Midbrain (tissue), 1 donor: ENCODE measurements at regions not wholly inside any gene's neighbourhood (a gene's known extent, or its start where the extent isn't known, plus 50 kb on each side); places are given as distances from the start of the nearest gene placed in this dataset.
"Not testable (repeated sequence)": the region's sequence is repeated elsewhere in the genome, so short reads cannot be mapped to it uniquely, and the experiment has no call there.

ENCODE experiments used
- DNase-seq: peaks from one replicate; lab custom pipeline; 2025; lab: John Stamatoyannopoulos, UW

DNA sequence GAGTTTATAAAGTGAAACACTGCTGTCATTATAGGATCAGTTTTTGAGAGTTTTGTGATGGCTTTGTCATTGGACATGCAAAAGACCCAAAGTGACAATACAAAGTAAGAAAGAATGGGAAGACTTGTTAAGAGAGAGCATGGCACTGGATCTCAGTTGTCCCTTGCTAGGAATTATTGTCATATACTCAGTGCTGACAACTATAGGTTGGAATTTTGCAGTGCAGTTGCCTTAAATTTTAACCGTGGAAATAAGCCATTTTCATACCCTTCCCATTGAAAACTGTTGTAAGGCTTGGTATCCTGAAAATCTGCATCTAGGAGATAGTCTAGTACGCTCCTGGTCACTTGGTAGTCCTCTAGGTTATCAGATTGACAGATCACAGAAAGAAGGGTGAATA lies 1156.7 kb downstream of the GATA3 start:
- DNase-seq: no peak

GRCh38 chr10:9214618-9215017 lies 1160.1 kb downstream of the GATA3 start:
- no peak for DNase-seq

GRCh38 chr10:9215121-9215520 lies 1160.6 kb downstream of the GATA3 start:
- no peak for DNase-seq

GRCh38 chr10:9219860-9220259 lies 1165.4 kb downstream of the GATA3 start:
- DNase-seq: no peak

DNA sequence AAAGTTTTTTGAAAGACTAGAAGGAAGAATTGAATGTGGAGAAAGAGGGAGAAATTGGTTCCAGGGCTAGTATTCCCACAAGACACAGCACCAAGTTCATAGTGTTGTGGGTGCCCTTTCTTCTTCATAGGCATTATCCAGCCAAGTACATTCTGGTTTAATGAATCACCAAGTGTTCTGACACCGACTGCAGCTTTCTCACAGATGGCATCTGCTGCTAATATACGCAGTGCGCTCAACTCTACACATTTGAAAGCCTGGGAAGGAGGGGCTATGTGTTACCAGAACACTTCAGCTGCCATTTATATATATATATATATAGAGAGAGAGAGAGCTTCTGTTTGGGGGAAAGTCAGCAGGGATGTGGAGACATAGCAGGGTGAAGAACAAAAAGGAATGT lies 1168.4 kb downstream of the GATA3 start:
- no peak for DNase-seq

- no peak for DNase-seq
Measured at GRCh38 chr10:9227679-9228365, 1173.3 kb downstream of the GATA3 start.

DNA sequence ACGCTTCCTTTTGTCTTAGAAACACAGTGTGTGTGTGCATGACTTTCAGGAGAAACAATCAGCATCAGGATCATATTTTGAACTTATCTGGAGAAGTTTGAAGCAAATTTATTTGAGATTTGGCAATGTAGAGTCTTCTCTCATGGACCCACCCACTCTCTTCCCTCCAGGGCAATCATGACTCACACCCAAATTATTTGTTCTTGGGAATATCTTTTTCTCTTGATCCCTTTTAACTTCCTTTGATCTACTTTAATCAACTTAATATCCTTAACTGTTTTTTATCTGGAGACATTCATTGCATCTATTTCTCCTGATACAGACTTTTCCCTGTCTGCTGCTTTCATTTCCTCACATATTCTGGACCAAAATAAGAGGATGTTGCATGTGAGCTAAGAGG lies 1174.3 kb downstream of the GATA3 start:
- no peak for DNase-seq

- no peak for DNase-seq
Measured at GRCh38 chr10:9229702-9230244, 1175.3 kb downstream of the GATA3 start.

DNA sequence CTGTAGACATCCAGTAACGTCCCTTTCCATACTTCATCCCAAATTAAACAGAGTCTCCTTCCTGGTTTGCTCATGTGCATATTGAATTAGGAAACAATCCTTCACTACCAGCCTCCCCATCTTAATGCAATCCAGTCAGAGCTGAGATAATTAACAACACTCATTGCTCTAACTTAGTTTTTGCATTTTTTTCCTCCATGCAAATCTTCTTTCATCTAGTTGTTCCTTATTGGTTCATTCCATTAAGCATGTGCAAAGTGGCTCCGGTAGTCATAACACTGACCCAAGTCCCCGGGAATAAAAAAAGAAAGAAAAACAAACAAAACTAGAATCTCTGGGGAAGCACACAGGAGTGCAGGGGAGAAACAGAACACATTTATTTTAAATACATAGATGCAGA lies 1176.1 kb downstream of the GATA3 start:
- DNase-seq: no peak

GRCh38 chr10:9234191-9234590 lies 1179.7 kb downstream of the GATA3 start:
- no peak for DNase-seq

GRCh38 chr10:9238041-9238440 lies 1183.6 kb downstream of the GATA3 start:
- DNase-seq: no peak

DNA sequence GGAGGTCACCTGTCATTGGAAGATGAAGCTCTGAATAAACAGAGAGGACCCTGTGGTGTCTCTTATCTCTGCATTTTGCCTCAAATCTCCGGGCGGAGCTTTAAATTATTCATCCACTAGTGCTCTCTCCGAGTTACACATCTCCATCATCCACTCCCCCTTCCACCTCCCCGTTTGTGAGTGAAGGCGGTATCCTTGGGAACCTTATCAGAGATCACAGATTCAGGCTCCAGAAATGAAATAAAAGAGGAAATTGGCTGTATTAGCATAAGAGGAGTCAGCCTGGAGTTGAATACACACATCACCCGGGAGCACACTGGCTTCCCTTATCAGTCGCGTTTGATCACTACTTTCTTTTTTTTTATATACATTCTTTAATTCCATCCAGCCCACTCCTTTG lies 1184.8 kb downstream of the GATA3 start:
- DNase-seq: no peak

- peak; percentile 33 for DNase-seq
Measured at GRCh38 chr10:9243941-9244411, 1189.5 kb downstream of the GATA3 start.

DNA sequence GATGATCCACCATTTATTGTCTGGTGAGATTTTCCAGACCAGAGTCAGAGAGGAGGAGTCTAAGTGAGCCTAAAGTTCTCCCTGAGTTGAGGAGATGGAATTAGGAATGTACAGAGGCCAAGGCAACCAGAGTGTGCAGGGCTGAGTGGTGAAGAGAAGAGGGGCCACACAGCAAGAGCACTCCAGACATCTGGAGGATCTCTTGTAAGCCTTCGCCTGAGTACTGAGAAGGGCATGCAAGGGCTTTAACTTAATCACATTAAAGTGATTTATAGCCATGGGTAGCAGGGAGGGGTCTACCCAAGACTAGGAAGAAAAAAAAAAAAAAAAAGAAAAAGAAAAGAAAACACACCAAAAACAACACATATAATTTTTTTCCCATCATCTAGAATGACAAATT lies 1190.4 kb downstream of the GATA3 start:
- DNase-seq: no peak

DNA sequence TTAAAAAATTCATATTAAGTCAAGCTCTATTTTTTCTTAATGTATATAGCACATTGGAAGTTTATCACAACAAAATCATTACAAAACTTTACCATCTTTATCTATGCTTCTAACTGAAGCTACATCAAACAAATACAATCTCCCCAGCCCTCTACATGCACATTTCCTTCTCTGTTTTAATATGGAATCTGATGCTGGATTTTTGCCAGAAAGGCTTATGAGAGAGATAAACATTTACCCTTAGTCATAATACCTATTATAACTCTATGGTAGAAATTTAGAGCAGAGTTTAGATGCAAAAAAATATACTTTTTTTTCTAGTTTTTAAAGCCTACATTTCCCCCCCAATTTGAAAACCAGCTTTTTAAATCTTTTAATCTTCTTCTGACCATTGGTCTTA lies 1198.6 kb downstream of the GATA3 start:
- DNase-seq: no peak

GRCh38 chr10:9254353-9254752 lies 1199.9 kb downstream of the GATA3 start:
- no peak for DNase-seq

DNA sequence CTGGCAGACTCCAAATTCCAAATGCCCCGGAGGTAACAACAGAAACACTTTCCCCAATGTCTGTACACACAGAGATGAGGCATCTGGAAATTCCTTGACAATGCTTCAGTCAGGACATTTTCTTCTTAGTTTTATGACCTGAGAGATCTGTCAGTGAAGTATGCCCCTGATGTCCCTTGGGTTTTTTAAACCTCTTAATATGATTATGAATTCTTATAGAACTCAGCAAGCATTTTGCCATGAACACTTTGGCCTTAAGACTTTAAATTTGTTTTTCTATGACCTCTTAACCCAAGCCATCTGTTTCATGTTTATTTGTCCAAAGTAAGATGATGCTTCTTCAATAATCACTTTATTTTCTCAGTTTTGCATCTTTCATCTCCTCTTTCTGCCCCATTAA lies 1206.2 kb downstream of the GATA3 start:
- DNase-seq: no peak

DNA sequence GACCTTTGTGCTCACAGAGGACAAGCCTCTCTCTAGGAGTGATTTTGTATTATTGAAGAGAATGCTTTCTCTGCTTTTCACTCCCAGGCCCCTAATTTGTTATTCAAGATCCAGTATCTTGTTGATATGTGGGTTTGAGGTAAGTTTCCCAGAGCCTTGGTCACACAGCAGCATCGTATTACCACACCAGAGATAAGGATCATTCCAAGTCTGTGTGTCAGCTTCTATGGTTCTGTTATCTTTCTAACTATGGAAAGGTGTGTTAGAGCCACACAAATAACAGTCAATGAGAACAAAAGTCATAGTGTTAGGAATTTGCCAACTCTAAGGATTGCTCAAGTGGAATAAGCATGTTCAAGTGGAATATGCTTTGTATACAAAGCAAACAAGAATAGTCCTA lies 1208.3 kb downstream of the GATA3 start:
- no peak for DNase-seq

DNA sequence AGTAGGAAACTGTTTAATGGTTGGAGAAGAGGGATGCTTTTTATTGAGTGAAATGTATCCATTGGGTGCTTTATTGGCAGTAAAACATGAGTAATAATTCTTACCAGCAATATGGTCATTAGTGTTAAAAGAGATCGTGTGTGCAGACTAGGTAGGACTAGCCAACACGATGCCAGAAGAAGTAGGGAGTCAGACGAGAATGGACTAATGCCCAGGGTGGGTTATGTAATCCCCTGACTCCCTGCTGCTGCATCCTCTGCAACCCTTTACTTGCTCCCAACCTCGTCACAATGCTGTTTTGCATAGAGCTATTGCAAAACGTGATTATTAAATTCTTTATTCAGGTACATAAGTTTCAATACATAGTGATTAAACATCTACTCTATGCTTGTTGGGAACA lies 1213.7 kb downstream of the GATA3 start:
- DNase-seq: no peak

- not testable (repeated sequence) for DNase-seq
Measured at GRCh38 chr10:9273126-9273833, 1218.8 kb downstream of the GATA3 start.

DNA sequence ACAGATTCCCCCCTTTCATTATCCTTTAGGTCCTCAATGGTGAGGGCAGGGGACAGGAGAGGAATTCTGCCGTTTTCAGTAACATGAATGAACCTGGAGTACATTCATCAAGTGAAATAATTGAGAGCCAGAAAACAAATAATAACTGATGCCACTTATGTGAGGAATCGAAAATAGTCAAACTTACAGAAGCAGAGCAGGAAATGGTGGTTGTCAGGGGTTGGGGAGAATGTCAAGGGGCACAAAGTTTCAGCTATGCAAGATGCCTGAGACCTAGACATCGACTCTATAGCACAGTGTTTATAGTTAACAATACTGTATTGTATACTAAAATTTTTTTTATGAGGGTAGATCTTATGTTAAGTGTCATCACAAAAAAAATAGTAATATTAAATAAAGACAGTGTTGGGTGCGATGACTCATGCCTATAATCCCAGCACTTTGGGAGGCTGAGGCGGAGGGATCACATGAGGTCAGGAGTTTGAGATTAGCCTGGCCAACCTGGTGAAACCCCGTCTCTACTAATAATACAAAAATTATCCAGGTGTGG lies 1219.8 kb downstream of the GATA3 start:
- DNase-seq: no peak

DNA sequence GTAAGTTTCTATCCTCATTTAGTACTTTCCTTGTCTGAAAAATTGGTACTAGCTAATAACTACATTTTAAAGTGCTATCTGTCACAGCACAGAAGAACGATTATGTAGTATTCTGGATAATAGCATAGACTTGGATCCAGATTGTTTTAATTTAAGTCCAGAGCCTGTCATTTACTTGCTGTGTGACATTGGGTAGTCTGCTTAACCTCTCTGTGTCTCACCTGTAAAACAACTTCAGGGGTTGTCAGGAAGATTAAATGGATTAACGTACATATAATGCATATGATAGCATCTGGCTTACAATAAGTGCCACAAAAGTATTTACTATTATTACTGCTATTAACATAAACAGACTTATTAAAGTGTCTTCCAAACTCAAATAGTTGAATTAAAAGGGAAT lies 1221.4 kb downstream of the GATA3 start:
- DNase-seq: no peak

- no peak for DNase-seq
Measured at GRCh38 chr10:9285690-9286089, 1231.2 kb downstream of the GATA3 start.
